ENCODE measurements at regions not wholly inside any gene's neighbourhood (a gene's known extent, or its start where the extent isn't known, plus 50 kb on each side); places are given as distances from the start of the nearest gene placed in this dataset.

DNA sequence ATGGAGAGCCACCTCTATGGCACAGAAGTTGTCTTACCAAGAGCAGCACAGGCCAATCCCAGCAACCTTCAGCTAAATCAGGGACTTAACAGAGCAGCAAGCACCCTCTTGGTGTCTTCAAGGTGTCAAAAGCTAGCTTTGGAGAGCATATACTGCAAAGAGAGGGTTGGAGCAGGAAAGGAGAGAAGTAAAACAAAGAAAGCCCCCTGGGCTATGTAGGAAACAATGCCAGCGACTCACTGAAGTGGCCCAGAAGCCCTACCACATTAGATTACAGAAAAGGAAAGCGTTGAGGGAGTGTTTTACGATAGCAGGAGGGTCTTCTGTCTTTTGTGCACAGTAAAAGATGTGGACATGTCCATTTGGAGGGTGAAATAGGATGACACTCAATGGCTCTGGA is 233.4 kb downstream of the MREG start:
- in situ Hi-C loops (cut with HindIII; ENCODE audit: extremely low pct_ligation_motif_present, low pct_unique_long_range_greater_than_20kb) (no loop called here), intact Hi-C loops (cut with micrococcal nuclease; ENCODE audit: unreplicated experiment) (no loop called here)
- no peak overlapping the region for H2AFZ ChIP-seq (ENCODE audit: low read length)
- no peaks in the 10 kb centered on the region for H3K36me3 ChIP-seq (replicated peaks in 1 of 2; ENCODE audit: control insufficient read depth in 1 of 2, insufficient read depth in 2 of 2, low read length in 2 of 2)
- TF ChIP-seq MAZ (IDR thresholded peaks at IDR 0.05; ENCODE audit: borderline replicate concordance, low read depth, low read length) (no peak), MAZ (CRISPR knock-in tag; IDR thresholded peaks at IDR 0.05; ENCODE audit: low read depth) (no peak), FOXP1 (IDR thresholded peaks at IDR 0.05) (no peak), FOXP1 (CRISPR knock-in tag; IDR thresholded peaks at IDR 0.05) (no peak), FLYWCH1 (CRISPR knock-in tag; IDR thresholded peaks at IDR 0.05) (no peak), BRD4 (CRISPR knock-in tag; IDR thresholded peaks at IDR 0.05) (no peak), SOX13 (IDR thresholded peaks at IDR 0.05) (no peak), SOX13 (CRISPR knock-in tag; conservative IDR thresholded peaks at IDR 0.05 in 1 of 2, IDR thresholded peaks at IDR 0.05 in 1 of 2) (no peak), ZFP62 (CRISPR knock-in tag; IDR thresholded peaks at IDR 0.05) (no peak), ZNF143 (CRISPR knock-in tag; IDR thresholded peaks at IDR 0.05) (no peak), MEIS1 (CRISPR knock-in tag; IDR thresholded peaks at IDR 0.05; ENCODE audit: borderline replicate concordance) (no peak), RNF2 (conservative IDR thresholded peaks at IDR 0.05; ENCODE audit: low read depth) (no peak), POLR2AphosphoS2 (IDR thresholded peaks at IDR 0.05; ENCODE audit: low read depth, low read length) (no peak), HHEX (CRISPR knock-in tag; IDR thresholded peaks at IDR 0.05) (no peak), ZNF354B (CRISPR knock-in tag; IDR thresholded peaks at IDR 0.05) (no peak), ZNF562 (CRISPR knock-in tag; IDR thresholded peaks at IDR 0.05; ENCODE audit: borderline replicate concordance) (no peak), SP4 (CRISPR knock-in tag; IDR thresholded peaks at IDR 0.05) (no peak), ATF7-NPFF (CRISPR knock-in tag; IDR thresholded peaks at IDR 0.05; ENCODE audit: low read depth) (no peak), CREM (IDR thresholded peaks at IDR 0.05) (no peak), CREM (CRISPR knock-in tag; IDR thresholded peaks at IDR 0.05) (no peak)
- TF ChIP-seq, protein P1, sequence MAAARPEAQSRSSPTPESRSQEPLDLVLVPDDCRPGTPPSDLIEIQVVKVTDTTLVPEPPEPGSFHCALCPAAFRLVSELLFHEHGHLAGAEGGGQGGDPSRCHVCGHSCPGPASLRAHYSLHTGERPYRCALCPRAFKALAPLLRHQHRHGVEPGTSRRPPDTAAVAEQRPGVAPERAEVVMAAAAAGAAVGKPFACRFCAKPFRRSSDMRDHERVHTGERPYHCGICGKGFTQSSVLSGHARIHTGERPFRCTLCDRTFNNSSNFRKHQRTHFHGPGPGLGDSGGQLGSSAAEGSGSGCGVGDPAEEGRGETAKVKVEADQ (CRISPR knock-in tag; IDR thresholded peaks at IDR 0.05; ENCODE audit: borderline replicate concordance), result no peak
- TF ChIP-seq, protein P2, sequence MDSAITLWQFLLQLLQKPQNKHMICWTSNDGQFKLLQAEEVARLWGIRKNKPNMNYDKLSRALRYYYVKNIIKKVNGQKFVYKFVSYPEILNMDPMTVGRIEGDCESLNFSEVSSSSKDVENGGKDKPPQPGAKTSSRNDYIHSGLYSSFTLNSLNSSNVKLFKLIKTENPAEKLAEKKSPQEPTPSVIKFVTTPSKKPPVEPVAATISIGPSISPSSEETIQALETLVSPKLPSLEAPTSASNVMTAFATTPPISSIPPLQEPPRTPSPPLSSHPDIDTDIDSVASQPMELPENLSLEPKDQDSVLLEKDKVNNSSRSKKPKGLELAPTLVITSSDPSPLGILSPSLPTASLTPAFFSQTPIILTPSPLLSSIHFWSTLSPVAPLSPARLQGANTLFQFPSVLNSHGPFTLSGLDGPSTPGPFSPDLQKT (CRISPR knock-in tag; IDR thresholded peaks at IDR 0.05; ENCODE audit: borderline replicate concordance), result no peak
- TF ChIP-seq, protein P3, sequence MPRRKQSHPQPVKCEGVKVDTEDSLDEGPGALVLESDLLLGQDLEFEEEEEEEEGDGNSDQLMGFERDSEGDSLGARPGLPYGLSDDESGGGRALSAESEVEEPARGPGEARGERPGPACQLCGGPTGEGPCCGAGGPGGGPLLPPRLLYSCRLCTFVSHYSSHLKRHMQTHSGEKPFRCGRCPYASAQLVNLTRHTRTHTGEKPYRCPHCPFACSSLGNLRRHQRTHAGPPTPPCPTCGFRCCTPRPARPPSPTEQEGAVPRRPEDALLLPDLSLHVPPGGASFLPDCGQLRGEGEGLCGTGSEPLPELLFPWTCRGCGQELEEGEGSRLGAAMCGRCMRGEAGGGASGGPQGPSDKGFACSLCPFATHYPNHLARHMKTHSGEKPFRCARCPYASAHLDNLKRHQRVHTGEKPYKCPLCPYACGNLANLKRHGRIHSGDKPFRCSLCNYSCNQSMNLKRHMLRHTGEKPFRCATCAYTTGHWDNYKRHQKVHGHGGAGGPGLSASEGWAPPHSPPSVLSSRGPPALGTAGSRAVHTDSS (CRISPR knock-in tag; conservative IDR thresholded peaks at IDR 0.05), result no peak
- FAIRE-seq (no peak), DNase-seq (ENCODE audit: low spot score) (no peak), ATAC-seq (no peak)
- H3K9me3 ChIP-seq (ENCODE audit: low read length), result no peaks in the 10 kb centered on the region
- 98% methylated on average over 3 of the region's 3 CpGs for WGBS (ENCODE audit: low lambda C conversion rate)
- BruUV-seq (replicated peaks), result no TSS peak
- H3K4me1 ChIP-seq (ENCODE audit: insufficient read depth, low read length), result peaks cover 7% of the 10 kb centered on the region
- H3K27ac ChIP-seq (ENCODE audit: extremely low read length, insufficient read depth, low read length), result no peak overlapping the region
- H3K27me3 ChIP-seq (ENCODE audit: control insufficient read depth in 1 of 2, insufficient read depth in 2 of 2, low read length in 2 of 2), result no peaks in the 10 kb centered on the region
- H3K4me2 ChIP-seq (ENCODE audit: low read depth, low read length), result no peak overlapping the region
- no peak overlapping the region for H3K9ac ChIP-seq (ENCODE audit: insufficient read depth, low read depth, low read length)
- ChIA-PET CTCF (ENCODE audit: low intra/inter-chr PET ratio, low total read pairs) (no interaction called here), POLR2A (no interaction called here)
- H4K20me1 ChIP-seq (ENCODE audit: insufficient read depth, low read length), result no peaks in the 10 kb centered on the region
- no peak overlapping the region for H3K4me3 ChIP-seq (replicated peaks in 1 of 3; ENCODE audit: insufficient read depth in 1 of 3, low read depth in 2 of 3, low read length in 3 of 3)
- H3K79me2 ChIP-seq (ENCODE audit: insufficient read depth, low read length), result no peaks in the 10 kb centered on the region

Data from HepG2 (cell line).